Activated CD8-positive, alpha-beta T cell treated with anti-CD3 and anti-CD28 coated beads for 36 hours (primary cell): ENCODE measurements at regions not wholly inside any gene's neighbourhood (a gene's known extent, or its start where the extent isn't known, plus 50 kb on each side); places are given as distances from the start of the nearest gene placed in this dataset.

Experiments
- ATAC-seq: fragments of 200-7000 bp; cut with Tn5 transposase; one replicate; pipeline ENCODE4 v1.10.0; 2021; ENCODE audit warnings: mild to moderate bottlenecking, moderate library complexity
- CTCF ChIA-PET: fragments of 350-600 bp; sonication (Branson Sonifier 250); formaldehyde crosslinking; loops from one replicate; lab custom pipeline; 2021; ENCODE audit warnings: antibody characterized with exemption; lab: Charles Lee
- POLR2A ChIA-PET: fragments of 350-600 bp; sonication (Branson Sonifier 250); formaldehyde crosslinking; loops from one replicate; lab custom pipeline; 2021; ENCODE audit warnings: antibody characterized with exemption; lab: Charles Lee
- DNase-seq: peaks from one replicate; pipeline ENCODE4 v3.0.0-alpha.2; 2020
- H3K27ac Mint-ChIP-seq: one replicate; pipeline ENCODE4 v1.8.0; 2021; ENCODE audit warnings: mild to moderate bottlenecking, mixed read lengths
- H3K27me3 Mint-ChIP-seq: one replicate; pipeline ENCODE4 v1.8.0; 2021; ENCODE audit warnings: mixed read lengths
- H3K36me3 Mint-ChIP-seq: one replicate; pipeline ENCODE4 v1.8.0; 2021; ENCODE audit warnings: low read depth, mixed read lengths
- H3K4me1 Mint-ChIP-seq: one replicate; pipeline ENCODE4 v1.8.0; 2021; ENCODE audit warnings: low read depth, mixed read lengths
- H3K4me3 Mint-ChIP-seq: one replicate; pipeline ENCODE4 v1.8.0; 2021; ENCODE audit warnings: mild to moderate bottlenecking, moderate library complexity, mixed read lengths
- H3K9me3 Mint-ChIP-seq: one replicate; pipeline ENCODE4 v1.8.0; 2021; ENCODE audit warnings: mixed read lengths
- intact Hi-C: fragments of 100-400 bp; cut with micrococcal nuclease; formaldehyde crosslinking; loops from one replicate; pipeline ENCODE4 v1.10.0; 2022
- TF ChIP-seq, protein P1 (sequence below): fragments of 200-600 bp; IDR thresholded peaks from one replicate; pipeline ENCODE4 v1.8.0; 2022; ENCODE audit warnings: antibody characterized with exemption, mild to moderate bottlenecking

DNA sequence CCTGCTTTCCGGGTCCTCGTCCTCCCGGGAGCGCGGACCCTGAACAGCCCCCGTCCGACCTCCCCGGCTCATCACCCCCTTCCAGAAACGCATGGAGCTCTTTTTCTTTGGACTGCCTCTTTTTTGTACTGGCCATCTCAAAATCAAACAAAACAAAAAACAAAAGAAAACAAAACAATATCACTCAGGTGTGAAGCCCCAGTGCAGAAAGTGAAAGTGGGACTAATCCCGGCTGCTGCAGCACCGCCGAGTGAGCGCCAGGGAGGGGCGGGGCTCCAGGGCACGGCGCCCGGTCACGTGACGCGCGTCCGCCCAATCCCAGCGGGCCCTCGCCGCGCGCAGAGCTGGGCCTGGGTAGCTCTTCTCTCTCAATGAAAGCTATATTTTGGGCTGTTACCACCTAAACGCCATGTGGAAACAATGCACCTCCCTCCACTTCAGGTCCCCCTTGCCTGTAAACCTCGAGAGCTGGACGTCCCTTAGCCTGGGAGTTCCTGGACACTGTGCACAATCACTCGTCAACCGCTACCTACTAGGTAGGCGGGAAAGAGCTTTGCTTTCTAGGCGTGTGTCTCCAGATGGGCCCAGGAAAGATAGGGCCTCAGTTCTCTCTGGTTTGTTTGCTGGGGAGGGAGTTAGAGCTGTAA, 93.7 kb upstream of the PRDM1 start:
- peak; percentile 88 for ATAC-seq
- TF ChIP-seq, protein P1, sequence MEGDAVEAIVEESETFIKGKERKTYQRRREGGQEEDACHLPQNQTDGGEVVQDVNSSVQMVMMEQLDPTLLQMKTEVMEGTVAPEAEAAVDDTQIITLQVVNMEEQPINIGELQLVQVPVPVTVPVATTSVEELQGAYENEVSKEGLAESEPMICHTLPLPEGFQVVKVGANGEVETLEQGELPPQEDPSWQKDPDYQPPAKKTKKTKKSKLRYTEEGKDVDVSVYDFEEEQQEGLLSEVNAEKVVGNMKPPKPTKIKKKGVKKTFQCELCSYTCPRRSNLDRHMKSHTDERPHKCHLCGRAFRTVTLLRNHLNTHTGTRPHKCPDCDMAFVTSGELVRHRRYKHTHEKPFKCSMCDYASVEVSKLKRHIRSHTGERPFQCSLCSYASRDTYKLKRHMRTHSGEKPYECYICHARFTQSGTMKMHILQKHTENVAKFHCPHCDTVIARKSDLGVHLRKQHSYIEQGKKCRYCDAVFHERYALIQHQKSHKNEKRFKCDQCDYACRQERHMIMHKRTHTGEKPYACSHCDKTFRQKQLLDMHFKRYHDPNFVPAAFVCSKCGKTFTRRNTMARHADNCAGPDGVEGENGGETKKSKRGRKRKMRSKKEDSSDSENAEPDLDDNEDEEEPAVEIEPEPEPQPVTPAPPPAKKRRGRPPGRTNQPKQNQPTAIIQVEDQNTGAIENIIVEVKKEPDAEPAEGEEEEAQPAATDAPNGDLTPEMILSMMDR: no peak
- peaks cover 71% of the 10 kb centered on the region for H3K27me3 Mint-ChIP-seq
- ChIA-PET CTCF (interaction anchor here (1.0 to 4.6 kb wide), 13 partner anchors 10 to 308 kb away, joined by 3 to 33 read pairs (median 4); partner anchors contain the start of gene PRDM1), POLR2A (interaction anchor here (0.9 to 4.0 kb wide), 6 partner anchors 8 to 542 kb away, joined by 3 to 31 read pairs (median 4); no protein-coding TSS in a partner anchor)
- intact Hi-C loops: loop anchor here (5.0 kb wide), 2 partner anchors 105 to 230 kb away; no protein-coding TSS in a partner anchor
- peak overlapping the region; percentile 81 for H3K27ac Mint-ChIP-seq
- H3K9me3 Mint-ChIP-seq: no peaks in the 10 kb centered on the region
- peak; percentile 88 for DNase-seq
- H3K36me3 Mint-ChIP-seq: no peaks in the 10 kb centered on the region
- H3K4me3 Mint-ChIP-seq: peak overlapping the region; percentile 82
- peaks cover 16% of the 10 kb centered on the region for H3K4me1 Mint-ChIP-seq

DNA sequence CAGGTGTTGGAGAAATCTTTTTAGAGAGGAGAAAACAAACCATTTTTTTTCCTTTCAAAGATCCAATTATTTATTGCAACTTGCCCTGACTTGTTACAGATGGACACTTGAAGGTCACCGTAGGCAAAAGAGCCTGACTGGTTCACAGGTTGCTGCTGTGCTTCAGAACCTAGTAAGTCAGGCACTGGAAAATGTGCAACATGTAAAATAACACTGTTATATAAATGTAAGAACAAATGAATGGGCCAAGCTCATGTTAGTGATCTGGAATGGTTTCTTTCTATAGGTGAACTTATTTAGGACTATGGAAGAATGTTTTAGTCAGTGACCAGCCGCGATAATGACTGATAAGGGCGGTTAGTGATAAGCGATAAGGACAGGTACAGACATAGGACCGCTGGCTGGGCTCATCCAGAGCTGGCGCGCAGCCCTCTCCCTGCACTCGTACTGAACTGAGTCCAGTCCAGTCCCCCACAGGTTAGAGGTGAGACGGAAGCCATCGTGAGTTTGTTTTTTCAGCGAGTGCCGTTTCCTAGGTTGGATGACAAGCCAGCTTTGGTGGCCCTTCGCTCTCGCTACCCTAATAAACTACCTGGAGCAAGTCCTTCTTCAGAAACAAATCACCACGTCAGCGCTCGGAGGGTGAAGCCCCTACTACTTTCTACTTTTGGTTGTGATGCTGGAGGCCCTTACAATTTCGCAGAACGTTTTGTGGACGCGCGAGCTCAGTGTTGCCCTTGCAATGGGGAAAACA, 94.4 kb upstream of the PRDM1 start:
- Mint-ChIP-seq H3K4me3 (peak overlapping the region; percentile 82), H3K27me3 (peaks cover 72% of the 10 kb centered on the region), H3K9me3 (no peaks in the 10 kb centered on the region), H3K27ac (peak overlapping the region; percentile 81), H3K36me3 (no peaks in the 10 kb centered on the region), H3K4me1 (peaks cover 16% of the 10 kb centered on the region)
- TF ChIP-seq, protein P1: no peak
- ATAC-seq: peak; percentile 45
- DNase-seq: peak; percentile 66
- ChIA-PET CTCF (interaction anchor here (1.0 to 4.6 kb wide), 13 partner anchors 9 to 569 kb away, joined by 3 to 33 read pairs (median 4); partner anchors contain the start of gene PRDM1), POLR2A (interaction anchor here (0.8 to 4.0 kb wide), 7 partner anchors 7 to 543 kb away, joined by 3 to 31 read pairs (median 3); partner anchors contain the start of gene PRDM1)
- intact Hi-C loops: loop anchor here (5.0 kb wide), 2 partner anchors 106 to 231 kb away; no protein-coding TSS in a partner anchor

DNA sequence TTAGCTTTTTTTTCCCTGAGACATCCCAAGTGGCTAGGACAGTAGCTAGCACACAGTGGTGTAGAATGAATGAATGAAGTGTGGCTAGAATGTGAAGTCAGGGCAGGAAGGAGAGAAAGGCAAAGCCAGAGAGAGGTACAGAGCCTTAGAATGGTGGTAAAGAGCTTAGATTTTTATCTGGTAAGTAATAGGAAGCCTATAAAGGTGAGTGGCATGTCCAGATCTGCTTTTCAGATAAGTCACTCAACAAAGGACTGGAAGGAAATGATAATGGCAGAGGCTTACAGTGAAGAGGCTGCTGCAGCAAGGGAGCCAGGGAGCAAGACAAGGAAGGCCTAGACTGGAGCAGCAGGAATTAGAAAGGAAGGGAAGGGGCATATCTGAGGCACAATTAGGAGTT, 96.0 kb upstream of the PRDM1 start:
- POLR2A ChIA-PET: interaction anchor here (1.1 to 4.0 kb wide), 2 partner anchors 8 to 9 kb away, joined by 5 to 31 read pairs; no protein-coding TSS in a partner anchor
- Mint-ChIP-seq H3K4me3 (no peak overlapping the region), H3K27me3 (peaks cover 71% of the 10 kb centered on the region), H3K4me1 (peaks cover 18% of the 10 kb centered on the region), H3K27ac (no peak overlapping the region), H3K9me3 (no peaks in the 10 kb centered on the region), H3K36me3 (no peaks in the 10 kb centered on the region)
- DNase-seq: no peak
- CTCF ChIA-PET: interaction anchor here (1.1 to 1.8 kb wide), 2 partner anchors 233 to 257 kb away, joined by 4 to 7 read pairs; no protein-coding TSS in a partner anchor
- intact Hi-C loops: loop anchor here (5.0 kb wide), 2 partner anchors 107 to 232 kb away; no protein-coding TSS in a partner anchor
- no peak for ATAC-seq
- TF ChIP-seq, protein P1: no peak

DNA sequence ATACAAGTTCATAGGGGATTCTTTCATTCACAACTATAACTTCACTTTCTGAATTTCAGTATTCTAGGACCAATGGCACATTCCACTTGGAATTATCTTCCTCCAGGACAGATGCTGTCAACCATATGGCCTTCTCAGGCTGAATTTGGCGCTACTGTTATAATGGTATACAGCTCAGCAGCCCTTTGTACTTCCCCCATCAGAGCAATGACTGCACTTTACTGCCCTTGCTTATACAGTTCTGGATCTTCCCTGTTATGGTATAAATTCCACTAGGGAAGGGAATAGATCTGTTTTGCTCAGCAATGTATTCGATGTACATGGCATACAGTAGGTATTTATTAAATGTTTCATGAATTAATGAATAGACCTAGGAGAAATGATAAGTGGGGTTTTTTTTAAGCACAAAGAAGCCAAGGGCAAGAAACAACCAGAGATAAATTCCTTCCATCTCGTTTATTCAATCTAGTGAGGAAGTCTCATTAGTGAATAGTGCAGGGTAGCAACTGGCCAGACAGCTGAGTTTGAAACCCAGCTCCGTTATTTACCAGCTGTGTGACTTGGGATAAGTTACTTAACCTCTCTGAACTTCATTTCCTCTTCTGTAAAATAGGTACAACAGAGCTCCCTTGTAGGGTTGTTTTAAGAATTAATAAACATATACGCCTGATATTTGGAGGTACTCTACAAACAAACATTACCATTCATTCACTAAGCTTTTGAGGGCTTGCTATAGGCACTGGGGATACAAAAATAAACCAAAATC, 97.1 kb upstream of the PRDM1 start:
- ATAC-seq (no peak), DNase-seq (no peak)
- intact Hi-C loops: no loop called here
- Mint-ChIP-seq H3K4me3 (no peak overlapping the region), H3K27me3 (peaks cover 74% of the 10 kb centered on the region), H3K4me1 (peaks cover 15% of the 10 kb centered on the region), H3K36me3 (no peaks in the 10 kb centered on the region), H3K9me3 (no peaks in the 10 kb centered on the region), H3K27ac (no peak overlapping the region)
- TF ChIP-seq, protein P1: no peak
- CTCF ChIA-PET: interaction anchor here (1.8 kb wide), 1 partner anchor 234 kb away, joined by 7 read pairs; no protein-coding TSS in a partner anchor
- POLR2A ChIA-PET: no interaction called here
